ENCODE measurements at regions not wholly inside any gene's neighbourhood (a gene's known extent, or its start where the extent isn't known, plus 50 kb on each side); places are given as distances from the start of the nearest gene placed in this dataset.

- no peak for TF ChIP-seq CTCF (IDR thresholded peaks at IDR 0.05)
- no peak for TF ChIP-seq POLR2A (IDR thresholded peaks at IDR 0.05)
Observed at GRCh38 chr5:97449172-97449571, 266.1 kb upstream of the RIOK2 start.
